Cardiac fibroblast (primary cell): ENCODE measurements at regions not wholly inside any gene's neighbourhood (a gene's known extent, or its start where the extent isn't known, plus 50 kb on each side); places are given as distances from the start of the nearest gene placed in this dataset.

Experiments used
- DNase-seq, 2 donors: peaks; one replicate each; pipeline versions ENCODE4 v3.0.0 to v3.0.0-alpha.2; 2010; ENCODE audit warnings: low read depth in 2 of 2
- H3K4me3 ChIP-seq, 2 donors: replicated peaks in 1 of 2; 1 replicate in 1 of 2; 2 replicates in 1 of 2; pipeline ENCODE4 v1.5.1; 2011; ENCODE audit warnings: low read depth in 2 of 2, low read length in 2 of 2, mild to moderate bottlenecking in 2 of 2, moderate library complexity in 1 of 2
- TF ChIP-seq, protein P1 (sequence below): IDR thresholded peaks from one replicate; pipeline ENCODE4 v1.5.1; 2011; ENCODE audit warnings: low read depth, mild to moderate bottlenecking, low read length, inconsistent platforms

DNA sequence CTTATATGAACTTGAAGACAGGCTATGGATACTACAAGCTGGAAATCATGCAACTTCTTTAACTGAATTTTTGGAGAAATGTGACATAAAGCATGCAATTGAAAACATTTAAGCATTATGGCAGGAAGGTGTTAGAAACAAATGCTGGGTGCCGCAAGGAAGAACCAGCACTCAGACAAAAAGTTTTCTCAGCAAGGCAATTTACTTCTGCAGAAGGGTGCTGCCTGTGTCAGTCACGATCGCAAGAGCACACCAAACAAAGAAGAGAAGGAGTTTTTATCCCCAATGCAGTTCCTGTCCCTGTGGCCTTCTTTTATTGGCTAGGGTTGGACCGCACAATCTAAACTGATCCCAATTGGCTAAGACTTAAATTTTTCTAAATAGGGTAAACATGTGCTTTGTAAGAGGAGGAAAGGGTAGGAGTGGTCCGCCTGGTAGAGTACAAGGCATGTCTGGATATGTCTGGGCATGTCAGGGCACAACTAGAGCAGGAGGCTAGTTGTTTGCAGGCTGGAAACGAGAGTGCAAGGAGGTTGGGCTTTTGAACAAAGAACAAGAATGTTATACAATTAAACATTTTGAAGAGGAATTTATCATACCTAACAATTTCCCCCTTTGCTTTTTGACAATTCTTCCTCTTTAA lies 109.6 kb upstream of the FAM3C start:
- TF ChIP-seq, protein P1, sequence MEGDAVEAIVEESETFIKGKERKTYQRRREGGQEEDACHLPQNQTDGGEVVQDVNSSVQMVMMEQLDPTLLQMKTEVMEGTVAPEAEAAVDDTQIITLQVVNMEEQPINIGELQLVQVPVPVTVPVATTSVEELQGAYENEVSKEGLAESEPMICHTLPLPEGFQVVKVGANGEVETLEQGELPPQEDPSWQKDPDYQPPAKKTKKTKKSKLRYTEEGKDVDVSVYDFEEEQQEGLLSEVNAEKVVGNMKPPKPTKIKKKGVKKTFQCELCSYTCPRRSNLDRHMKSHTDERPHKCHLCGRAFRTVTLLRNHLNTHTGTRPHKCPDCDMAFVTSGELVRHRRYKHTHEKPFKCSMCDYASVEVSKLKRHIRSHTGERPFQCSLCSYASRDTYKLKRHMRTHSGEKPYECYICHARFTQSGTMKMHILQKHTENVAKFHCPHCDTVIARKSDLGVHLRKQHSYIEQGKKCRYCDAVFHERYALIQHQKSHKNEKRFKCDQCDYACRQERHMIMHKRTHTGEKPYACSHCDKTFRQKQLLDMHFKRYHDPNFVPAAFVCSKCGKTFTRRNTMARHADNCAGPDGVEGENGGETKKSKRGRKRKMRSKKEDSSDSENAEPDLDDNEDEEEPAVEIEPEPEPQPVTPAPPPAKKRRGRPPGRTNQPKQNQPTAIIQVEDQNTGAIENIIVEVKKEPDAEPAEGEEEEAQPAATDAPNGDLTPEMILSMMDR = no peak
- H3K4me3 ChIP-seq = no peak overlapping the region
- DNase-seq = no peak

DNA sequence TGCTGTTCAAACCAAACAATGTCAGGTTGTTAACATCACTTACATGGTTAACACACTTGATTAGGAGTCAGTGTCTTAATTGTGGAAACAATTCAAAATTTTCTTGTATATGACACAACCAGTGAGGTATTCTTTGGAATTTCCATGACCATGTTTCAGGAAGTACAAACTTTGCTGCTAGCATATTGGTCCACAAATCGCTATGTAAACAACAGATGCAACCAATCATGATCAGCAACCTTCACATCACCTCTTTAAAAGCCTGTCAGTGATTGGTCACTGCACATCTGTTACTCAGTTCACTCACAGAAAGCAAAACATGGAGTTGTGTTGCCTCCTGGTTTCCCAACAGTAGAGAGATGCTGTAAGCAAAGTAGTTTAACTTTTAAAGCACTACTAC lies 108.9 kb upstream of the FAM3C start:
- no peak overlapping the region for H3K4me3 ChIP-seq
- TF ChIP-seq, protein P1 = no peak
- DNase-seq = peak; percentile 62 to 73

DNA sequence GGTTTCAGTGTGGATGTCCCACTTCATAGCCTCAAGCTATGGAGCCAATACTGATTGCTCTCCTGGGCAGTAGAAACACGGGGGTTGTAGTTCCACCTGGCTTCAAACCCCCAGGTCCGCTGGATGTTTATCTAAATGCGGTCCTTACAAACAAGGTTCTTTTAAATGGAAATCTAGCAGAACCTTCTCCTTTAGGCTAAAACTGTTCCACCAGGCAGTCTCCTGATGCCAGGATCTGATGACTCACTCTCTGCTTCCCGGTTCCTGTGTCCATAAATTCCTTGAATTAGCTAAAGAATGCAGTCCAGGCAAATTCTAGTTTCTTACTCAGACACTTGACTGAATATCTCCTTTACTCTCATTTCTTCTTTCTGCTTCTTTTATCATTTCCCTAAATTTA lies 108.4 kb upstream of the FAM3C start:
- DNase-seq = peak; percentile 65 to 89
- no peak overlapping the region for H3K4me3 ChIP-seq
- TF ChIP-seq, protein P1 = no peak

DNA sequence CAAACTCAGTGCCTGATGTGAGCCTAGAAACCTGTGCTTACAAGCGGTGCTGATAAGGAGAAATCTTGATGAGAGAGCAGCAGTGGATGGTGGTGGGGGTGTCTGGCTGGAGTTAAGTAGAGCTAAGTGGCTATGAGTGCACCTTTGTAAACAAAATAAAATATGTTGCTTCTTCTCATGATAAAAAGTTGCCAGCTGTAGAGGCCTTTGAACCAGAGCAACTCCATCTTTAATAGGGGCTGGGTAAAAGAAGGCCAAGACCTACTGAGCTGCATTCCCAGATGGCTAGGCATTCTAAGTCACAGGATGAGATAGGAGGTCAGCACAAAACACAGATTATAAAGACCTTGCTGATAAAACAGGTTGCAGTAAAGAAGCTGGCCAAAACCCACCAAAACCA lies 107.6 kb upstream of the FAM3C start:
- TF ChIP-seq, protein P1 = no peak
- H3K4me3 ChIP-seq = no peak overlapping the region
- DNase-seq = no peak

DNA sequence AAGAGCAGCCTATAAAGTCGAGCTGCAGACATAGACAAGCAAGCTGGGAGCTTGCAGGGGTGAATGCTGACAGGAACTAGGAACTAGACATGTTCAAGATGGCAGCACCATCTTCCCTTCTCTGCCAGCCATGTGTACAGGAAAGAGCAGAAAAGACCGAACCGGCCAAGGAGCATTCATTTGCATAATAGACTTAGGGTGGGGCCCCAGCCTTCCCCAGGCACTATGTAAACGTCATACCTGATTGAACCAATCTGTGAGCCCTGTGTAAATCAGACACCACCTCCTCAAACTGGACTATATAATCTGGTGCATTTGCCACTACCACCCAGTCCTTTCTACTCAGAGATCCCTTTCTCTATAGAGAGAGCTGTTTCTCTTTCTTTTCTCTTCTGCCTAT lies 106.9 kb upstream of the FAM3C start:
- TF ChIP-seq, protein P1 = no peak
- no peak for DNase-seq
- no peak overlapping the region for H3K4me3 ChIP-seq

DNA sequence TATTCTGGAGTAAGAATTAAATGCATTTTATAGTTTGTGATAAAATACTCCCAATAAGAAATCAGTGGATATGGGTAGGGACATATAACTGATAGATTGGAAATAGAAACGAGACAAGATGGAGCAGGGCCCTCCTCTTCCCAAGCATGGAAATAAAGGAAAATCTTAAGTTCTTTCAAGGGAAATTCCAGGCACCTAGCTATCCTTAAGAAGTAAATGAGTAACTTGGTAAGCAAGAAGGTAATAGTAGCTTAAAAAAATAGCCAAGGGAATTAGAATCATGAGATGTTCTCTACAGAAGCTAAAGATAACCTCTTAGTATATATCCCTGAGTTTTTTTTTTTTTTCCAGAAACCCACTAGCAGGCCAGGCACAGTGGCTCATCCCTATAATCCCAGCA lies 105.5 kb upstream of the FAM3C start:
- no peak for DNase-seq
- no peak overlapping the region for H3K4me3 ChIP-seq
- TF ChIP-seq, protein P1 = no peak
